Left ventricle myocardium superior (tissue), 1 donor: ENCODE measurements at regions not wholly inside any gene's neighbourhood (a gene's known extent, or its start where the extent isn't known, plus 50 kb on each side); places are given as distances from the start of the nearest gene placed in this dataset.

Experiments
- ATAC-seq: fragments of 200-7000 bp; cut with Tn5 transposase; one replicate; pipeline ENCODE4 v1.9.1; 2020; ENCODE audit warnings: mild to moderate bottlenecking, moderate library complexity
- DNase-seq: peaks from one replicate; pipeline ENCODE4 v3.0.0-alpha.2; 2020
- intact Hi-C: fragments of 100-400 bp; cut with micrococcal nuclease; formaldehyde crosslinking; loops from one replicate; pipeline ENCODE4 v1.11.0; 2022
- donor health status: DM: no; HTN: yes; CAD: no; lungs with severe emphysema.

DNA sequence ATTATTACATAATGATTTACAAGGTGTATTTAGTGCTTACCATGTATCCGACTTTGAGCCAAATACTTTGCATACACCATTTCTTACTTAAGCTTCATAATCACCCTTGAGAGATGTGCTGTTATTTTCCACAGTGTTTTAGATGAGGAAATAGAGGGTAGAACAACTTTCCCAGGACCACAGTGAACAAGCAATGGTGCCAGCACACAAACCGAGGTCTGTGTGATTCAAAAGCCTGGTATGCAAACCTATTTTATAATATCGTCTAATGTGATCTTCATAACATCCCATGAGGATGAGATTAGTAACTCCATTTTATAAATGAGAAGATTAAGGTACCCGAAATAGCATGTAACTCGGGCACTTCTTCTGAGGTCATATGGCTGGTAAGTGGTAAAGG is 294.7 kb downstream of the NSG2 start:
- DNase-seq (no peak), ATAC-seq (no peak)
- intact Hi-C loops: no loop called here

DNA sequence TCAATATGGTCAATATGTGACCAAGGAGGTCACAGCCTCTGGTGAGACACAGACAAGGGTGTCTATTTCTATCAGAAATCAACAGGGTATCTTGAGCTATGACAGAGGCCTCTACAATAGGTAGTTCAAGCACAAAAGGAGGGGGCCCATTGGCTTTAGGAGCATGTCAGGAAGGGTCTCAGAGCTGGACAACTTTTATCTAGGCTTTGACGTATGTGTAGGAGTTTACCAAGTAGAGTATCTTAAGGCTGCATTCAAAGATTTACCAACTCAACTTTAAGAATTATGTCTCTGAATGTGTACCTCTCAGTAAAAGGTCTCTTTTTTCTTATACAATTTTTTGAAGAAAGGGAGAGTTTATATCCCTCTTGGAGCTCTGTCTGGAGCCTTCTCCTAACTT is 297.2 kb downstream of the NSG2 start:
- DNase-seq (no peak), ATAC-seq (no peak)
- intact Hi-C loops: no loop called here

DNA sequence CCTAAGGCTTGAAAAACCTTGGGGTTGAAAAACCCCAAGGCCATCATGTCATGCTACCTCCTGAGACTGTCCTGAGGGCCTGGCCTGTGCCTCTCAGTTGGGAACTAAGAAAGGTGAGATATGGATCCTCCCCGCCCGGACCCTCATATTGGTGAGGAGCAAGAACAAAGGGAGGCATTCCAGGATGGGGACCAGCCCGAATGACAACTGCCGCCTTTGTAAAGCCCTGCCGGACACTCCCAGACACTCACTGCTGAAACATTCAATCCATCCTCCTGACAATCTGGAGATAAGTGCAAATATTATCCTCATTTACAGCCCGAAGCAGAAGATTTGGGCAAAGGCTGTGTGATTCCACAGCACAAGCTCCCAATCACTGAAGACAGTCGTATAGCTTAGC is 298.3 kb downstream of the NSG2 start:
- intact Hi-C loops: no loop called here
- no peak for DNase-seq
- no peak for ATAC-seq

DNA sequence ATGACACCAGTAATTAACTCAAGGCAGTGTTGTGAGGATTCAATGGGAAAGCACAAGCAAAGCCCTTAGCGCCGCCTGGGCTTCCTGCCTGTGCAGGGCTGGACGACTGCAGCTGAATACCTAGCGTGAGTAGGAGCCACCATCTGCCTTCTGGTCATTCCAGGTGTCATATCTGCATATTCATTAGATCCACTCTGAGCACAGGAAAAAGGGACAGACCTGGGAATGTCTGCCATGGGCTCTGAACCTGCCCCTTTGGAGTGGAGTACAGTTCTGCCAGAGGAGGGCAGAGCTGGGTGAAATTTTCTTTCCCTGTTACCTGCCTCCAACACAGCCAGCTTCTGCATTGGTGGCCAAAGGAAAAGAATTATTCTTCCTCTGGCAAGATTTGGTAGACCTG is 298.8 kb downstream of the NSG2 start:
- intact Hi-C loops: no loop called here
- DNase-seq (no peak), ATAC-seq (no peak)

DNA sequence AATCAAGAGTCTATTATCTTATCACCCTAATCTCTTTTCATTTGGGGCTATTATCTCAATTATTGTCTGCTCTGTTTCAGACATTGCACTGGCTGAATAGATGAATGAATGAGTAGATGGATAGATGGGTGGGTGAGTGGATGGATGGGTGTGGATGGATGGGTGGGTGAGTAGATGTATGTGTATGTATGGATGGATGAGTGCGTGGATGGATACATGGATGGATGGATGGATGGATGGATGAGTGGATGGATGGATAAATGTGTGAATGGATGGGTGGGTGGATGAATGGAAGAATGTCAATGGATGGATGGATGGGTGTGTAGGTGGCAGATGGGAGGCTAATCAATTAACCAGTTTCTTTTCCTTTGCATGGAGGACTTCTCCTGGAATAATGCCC is 301.7 kb downstream of the NSG2 start:
- no peak for DNase-seq
- no peak for ATAC-seq
- intact Hi-C loops: no loop called here

DNA sequence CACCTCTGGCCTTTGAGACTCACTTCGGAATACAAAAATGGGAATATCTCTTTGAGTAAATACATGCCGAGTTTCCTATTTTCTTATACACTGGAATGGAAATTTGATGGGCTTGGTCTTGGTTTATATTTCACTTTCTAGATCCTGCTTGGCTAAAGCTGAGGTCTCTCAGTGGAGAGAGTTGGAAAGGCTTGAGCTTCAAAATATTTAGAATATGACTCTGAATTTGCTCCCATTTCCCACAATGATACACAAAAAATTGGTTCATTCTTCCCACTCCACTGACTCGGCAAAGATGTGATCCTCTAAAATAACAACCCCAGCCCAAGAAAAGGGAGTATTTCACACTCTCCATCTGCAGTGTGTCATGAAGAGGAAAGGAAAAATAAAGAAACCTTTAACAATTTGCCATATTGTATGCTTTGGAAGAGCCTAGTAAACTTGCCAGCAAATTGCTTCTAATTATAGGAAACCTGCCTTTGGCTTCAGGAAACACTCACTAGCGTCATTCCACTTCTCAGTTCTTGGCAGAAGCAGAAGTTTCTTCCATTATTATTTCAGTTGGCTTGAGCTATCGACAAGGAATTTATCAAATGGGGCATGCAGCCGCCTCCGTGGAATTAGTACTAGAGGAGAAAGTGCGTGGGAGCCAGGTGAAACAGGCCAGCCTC is 302.9 kb downstream of the NSG2 start:
- no peak for DNase-seq
- intact Hi-C loops: no loop called here
- peak; percentile 82 for ATAC-seq

DNA sequence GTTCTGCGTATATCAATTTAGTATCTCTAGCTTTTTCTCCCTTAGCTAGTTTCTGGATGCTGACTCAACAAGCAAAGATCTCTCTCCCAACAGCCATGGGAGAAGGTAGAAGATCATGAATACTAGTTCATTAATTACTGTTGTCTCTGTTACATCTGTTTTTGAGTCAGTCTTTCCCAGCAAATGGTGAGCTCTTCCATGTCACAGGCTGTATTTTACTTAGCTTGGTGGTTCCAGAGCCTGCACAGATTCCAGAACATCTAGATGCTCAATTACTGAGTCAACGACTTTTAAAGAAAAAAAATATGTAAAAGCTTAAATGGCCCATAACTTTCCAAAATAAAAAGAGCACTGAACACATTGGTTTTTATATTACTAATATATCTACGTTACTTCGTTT is 307.2 kb downstream of the NSG2 start:
- intact Hi-C loops: no loop called here
- DNase-seq (no peak), ATAC-seq (no peak)

DNA sequence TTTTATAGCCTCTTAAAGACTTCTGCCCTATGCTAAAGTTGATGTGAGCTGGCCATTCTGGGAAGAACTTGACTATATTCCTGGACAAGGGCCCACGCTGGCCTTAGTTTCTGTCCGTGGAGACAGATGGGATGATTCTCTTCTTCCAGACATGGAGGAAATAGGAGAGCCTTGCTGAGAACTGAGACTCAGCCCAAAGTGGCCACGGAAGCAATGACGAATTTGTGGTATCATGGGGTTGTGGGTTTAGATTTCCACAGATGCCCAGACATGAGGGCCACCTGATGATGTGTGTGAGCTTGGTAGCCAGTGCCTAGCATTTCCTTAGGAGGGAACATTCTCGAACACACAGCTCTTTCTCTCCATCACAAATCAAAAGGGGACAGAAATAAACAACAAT is 309.1 kb downstream of the NSG2 start:
- intact Hi-C loops: no loop called here
- ATAC-seq (peak; percentile 24), DNase-seq (peak; percentile 35)

DNA sequence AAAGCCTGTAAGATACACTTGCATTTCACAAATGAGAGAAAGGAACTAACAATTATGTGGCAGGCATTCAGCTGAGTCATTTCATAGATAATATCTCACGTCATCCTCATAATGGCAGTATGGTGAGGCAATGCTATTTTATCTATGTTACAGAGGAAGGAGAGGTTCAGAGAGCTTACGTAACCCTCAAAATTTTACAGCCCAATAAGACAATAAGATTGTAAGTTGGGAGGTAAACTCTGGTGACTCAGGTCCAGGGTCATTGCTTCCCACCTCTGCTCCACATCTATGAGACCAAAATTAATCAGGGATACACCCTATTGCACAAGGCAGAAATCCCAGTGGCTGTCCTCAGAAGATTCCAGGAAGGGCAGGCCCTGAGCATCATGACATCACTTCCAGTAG is 309.7 kb downstream of the NSG2 start:
- intact Hi-C loops: no loop called here
- ATAC-seq: peak; percentile 85
- no peak for DNase-seq

DNA sequence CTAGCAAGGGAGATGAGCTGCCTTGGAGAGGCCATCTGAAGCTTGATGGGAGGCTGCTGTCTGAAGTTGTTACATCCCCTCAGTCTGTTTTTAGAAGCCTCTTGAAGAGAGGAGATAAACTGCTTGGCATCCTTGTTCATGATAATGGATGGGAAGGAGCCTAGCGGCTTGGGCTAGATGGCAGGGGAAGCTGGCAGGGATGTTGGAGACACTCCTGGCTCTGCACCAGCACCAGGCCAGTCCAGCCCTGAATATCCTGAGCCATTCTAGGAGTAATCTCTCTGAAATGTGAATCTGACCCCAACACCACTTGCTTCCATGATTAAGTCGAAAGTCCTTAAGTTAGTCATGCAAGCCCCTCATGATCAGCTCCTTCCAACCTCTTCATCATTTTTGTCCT is 310.5 kb downstream of the NSG2 start:
- DNase-seq: no peak
- ATAC-seq: peak; percentile 27
- intact Hi-C loops: no loop called here

DNA sequence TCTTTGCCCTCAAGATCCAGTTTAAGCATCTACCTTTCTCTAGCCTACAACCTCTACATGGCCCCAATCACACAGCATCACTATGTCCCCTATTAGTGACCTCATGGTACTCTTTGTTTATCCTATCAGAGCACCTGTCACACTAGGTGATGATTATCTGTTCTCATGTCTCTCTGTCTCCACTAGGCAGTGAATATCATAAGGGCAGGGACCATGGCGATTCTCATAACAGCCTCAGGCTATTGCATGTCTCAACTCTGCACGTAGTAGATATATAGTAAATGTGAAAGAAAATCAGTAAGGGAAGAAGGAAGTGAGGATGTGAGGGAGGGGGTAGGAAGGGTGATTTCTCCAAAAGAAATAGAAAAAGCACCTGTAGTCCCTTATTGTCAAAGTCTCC is 311.0 kb downstream of the NSG2 start:
- no peak for DNase-seq
- no peak for ATAC-seq
- intact Hi-C loops: no loop called here

DNA sequence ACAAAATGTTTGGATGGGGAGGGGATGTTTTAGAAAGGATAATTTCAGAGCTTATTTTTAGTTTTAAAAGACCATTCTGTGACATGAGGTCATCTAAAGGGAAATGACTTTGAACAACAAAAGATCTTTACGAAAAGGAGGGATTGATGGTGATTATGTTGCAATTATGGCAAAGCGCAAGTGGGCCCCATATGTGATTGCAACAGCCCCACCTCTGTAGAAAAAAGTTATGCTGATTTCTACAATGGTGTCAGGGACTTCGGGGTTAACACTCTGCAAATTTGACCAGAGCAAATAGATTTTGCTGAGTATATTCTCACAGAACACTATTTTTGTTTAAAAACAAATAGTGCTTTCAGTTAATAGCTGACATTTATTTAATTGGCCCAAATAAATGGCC is 312.8 kb downstream of the NSG2 start:
- ATAC-seq (no peak), DNase-seq (no peak)
- intact Hi-C loops: no loop called here

DNA sequence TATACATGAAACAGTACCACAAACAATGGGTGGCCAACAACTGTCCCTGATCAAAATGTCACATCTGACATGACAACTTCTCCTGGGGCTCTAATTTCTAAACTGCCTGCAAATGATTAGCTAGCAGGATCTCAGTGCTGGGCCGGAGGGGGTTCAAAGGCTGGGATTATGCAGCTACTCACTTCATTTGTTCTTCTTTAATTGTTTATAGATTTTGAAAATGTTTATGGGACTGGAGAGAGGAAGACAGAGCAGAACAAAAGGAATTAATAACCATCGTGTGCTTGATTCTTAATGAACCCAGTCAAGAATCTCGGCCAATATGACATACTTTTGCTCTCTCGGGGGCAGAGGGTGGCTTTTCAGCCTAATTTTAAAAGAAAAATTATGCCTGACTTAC is 313.6 kb downstream of the NSG2 start:
- DNase-seq: no peak
- intact Hi-C loops: no loop called here
- ATAC-seq: no peak

DNA sequence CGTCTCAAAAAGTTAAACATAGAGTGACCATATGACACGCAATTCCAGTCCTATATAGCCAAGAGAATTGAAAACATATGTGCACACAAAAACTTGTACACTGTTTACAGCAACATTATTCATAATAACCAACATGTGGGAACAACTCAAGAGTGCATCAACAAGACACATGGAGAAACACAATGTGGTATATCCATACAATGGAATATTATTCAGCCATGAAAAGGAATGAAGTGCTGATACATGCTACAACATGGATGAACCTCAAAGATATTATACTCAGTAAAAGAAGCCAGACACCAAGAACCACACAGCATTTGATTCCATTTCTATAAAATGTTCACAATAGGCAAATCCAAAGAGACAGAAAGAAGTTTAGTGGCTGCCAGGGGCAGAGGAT is 317.0 kb downstream of the NSG2 start:
- ATAC-seq: no peak
- intact Hi-C loops: no loop called here
- no peak for DNase-seq

DNA sequence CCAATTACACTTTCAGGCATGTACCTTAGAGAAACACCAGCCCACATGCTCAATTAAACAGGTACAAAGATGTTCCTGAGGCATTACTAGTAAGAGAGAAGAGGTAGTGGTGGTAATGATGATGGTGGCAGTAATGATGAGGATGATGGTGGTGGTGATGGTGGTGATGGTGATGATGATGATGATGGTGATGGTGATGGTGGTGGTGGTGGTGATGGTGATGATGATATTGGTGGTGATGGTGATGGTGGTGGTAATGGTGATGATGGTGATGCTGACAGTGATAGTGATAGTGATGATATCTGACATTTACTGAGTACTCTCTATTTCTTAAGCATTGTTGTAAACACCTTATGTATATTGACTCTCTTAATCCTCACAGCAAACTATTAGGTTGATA is 318.4 kb downstream of the NSG2 start:
- intact Hi-C loops: no loop called here
- DNase-seq (no peak), ATAC-seq (no peak)

DNA sequence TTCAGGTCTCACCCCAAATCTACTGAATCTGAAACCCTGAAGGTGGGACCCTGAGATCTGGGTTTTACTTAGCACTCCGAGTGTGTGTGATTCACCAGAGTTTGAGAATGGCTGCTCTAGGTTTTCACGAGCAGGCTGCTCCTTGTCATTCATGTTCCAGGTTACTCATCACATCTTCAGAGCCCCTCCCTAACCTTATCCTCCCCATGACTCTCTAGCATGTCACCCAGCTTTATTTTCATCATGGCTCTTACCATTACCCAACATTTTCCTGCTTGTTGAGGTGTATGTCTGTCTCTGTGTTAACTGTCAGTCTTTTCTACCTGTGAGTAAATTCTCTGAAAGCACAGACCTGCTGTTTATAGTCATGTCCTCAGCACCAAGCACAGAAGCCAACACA is 319.2 kb downstream of the NSG2 start:
- DNase-seq: no peak
- intact Hi-C loops: no loop called here
- no peak for ATAC-seq

DNA sequence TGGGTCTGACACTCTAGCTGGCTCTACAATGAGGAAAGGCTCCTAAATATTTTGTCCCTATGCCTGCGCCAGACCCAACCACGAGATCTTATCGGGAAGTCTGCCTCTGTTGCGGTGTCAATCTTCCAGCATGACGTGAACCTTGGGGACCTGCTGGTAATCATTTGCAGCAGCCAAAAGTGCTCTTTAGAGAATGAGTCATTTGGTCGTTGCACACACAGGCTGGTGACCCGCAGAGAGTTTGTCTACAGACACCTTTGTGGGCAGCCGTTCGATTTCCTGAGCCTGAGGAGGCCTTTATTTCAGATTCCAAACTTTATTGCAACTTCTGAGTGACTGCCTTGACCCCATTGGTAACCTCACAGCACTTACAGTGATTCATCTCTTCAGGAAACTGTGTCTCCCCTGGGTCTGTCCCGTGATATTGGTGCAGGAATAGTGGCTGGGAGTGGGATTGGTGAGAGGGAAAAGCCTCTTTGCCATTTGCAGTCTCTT is 326.1 kb downstream of the NSG2 start:
- intact Hi-C loops: no loop called here
- no peak for DNase-seq
- no peak for ATAC-seq

DNA sequence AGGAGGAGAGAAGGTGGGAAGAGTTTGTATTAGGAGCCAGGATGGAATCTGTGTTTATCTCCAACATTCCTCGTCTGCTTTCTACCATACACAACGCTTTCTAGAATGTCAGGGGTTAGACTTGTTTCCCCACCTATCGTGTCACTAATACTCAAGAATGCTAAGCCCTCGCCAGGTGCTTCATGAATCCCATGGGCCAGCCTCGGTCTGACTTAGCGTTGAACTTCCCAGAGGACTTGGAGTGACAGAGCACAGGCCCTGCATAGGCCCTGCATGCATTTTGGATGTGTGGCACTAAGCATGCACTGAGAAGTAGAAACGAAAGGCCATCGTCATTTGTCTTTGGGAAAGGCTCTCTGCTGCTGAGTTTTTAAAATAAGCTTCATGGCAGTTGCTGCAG is 328.7 kb downstream of the NSG2 start:
- no peak for ATAC-seq
- intact Hi-C loops: no loop called here
- DNase-seq: no peak

DNA sequence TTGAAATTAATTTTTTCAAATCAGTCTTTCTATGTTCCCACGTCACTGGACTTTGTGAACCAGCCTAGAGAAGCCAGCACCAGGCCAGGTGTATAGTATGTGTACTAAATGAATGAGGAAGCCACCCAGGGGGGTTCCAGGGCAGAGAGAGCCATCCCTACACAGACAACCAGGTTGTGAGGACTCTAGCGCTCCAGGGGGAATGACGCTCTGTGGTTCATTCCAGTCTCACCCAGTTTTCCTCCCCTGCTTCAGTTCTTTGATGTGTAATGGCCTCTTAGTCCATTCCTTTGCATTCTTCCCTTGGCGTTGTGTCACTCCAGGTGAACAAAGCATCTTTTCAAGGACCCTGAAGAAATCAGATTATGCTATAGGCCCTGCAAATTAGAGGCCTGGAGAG is 330.6 kb downstream of the NSG2 start:
- intact Hi-C loops: no loop called here

DNA sequence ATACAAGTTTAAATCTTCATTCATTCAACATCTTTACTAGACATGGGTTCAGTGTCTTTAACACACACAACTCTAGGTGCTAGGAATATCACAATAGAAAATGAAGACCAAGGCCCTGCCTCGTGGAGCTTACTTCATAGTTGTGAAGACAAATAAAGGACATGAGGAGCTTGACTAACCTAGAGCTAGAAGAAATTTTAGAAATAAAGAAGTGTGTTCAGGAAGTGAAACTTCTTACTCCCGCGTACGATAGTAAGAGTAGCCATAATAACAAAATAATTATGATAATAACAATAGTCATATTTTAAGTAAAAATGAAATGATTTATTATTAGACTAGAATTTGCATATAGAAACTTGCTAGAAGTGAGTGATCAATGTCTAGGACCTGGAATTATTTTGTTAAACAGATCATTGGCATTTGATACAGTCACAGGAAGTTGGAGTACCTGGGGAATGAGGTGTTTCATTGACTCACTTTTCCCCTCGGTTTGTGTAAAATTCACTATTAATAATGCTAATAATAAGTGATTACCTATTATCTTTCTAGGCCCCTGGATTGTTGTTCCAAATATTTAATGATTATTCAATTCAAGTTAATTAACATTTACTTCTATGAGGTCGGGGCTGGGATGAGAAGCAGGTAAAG is 331.3 kb downstream of the NSG2 start:
- intact Hi-C loops: no loop called here
- ATAC-seq: no peak
- DNase-seq: no peak

More for the DNA sequence above, 330.6 kb downstream of the NSG2 start:
- no peak for DNase-seq
- ATAC-seq: no peak

DNA sequence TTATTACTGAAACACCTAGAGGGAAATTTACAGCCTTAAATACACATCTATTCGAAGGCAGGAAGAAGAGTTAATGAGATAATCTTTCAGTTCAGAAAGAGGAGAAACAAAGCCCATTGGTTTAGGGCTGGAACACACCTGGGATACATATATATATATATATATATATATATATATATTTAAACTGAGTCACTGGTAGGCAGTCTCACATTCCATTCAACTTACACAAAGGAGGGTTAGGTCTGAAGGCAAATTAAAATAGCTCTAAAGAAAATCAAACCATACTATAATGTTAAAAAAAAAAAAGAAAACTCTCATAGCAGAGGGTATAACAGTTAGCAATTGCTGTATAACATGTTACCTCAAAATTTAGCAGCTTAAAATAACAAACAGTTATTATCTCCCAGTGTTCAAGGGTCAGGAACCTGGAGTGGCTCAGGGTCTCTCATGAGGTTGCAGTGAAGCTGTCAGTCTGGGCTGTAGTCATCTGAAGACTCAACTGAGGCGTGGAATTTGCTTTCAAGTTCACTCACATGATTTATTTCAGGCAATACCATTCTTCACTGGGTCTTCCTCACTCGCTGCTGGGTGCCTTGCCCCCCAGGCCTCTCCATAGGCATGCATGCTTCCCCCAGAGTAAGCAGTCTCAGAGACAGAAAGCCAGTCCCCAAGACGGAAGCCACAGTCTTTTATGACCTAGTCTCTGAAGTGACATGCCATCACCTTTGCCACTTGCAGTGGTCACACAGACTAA is 332.8 kb downstream of the NSG2 start:
- intact Hi-C loops: no loop called here
- DNase-seq (no peak), ATAC-seq (no peak)
